SIG-M5 treated with dmso at 0.1 percent for 504 hours (cell line): ENCODE measurements at regions not wholly inside any gene's neighbourhood (a gene's known extent, or its start where the extent isn't known, plus 50 kb on each side); places are given as distances from the start of the nearest gene placed in this dataset.

Experiments used
- DNase-seq: peaks from one replicate; lab custom pipeline; 2025; ENCODE audit not compliant: unreplicated experiment; lab: John Stamatoyannopoulos, UW

- DNase-seq = no peak
Measured at GRCh38 chr1:82634266-82634665, 833.5 kb downstream of the ADGRL2 start.

GRCh38 chr1:82632155-82632554, 831.4 kb downstream of the ADGRL2 start:
- no peak for DNase-seq

- DNase-seq = no peak
Measured at GRCh38 chr1:82628887-82629286, 828.2 kb downstream of the ADGRL2 start.

- DNase-seq = no peak
Measured at GRCh38 chr1:82625537-82625936, 824.8 kb downstream of the ADGRL2 start.

- no peak for DNase-seq
Measured at GRCh38 chr1:82621076-82621475, 820.3 kb downstream of the ADGRL2 start.

- no peak for DNase-seq
Measured at GRCh38 chr1:82614090-82614489, 813.4 kb downstream of the ADGRL2 start.

- DNase-seq = no peak
Measured at GRCh38 chr1:82612986-82613385, 812.3 kb downstream of the ADGRL2 start.

- DNase-seq = no peak
Measured at GRCh38 chr1:82606546-82606945, 805.8 kb downstream of the ADGRL2 start.

GRCh38 chr1:82604524-82604923, 803.8 kb downstream of the ADGRL2 start:
- no peak for DNase-seq

- DNase-seq = no peak
Measured at GRCh38 chr1:82600314-82600713, 799.6 kb downstream of the ADGRL2 start.

- DNase-seq = no peak
Measured at GRCh38 chr1:82598812-82599211, 798.1 kb downstream of the ADGRL2 start.

- no peak for DNase-seq
Measured at GRCh38 chr1:82598337-82598736, 797.6 kb downstream of the ADGRL2 start.

- DNase-seq = no peak
Measured at GRCh38 chr1:82597649-82598048, 796.9 kb downstream of the ADGRL2 start.

- no peak for DNase-seq
Measured at GRCh38 chr1:82597141-82597540, 796.4 kb downstream of the ADGRL2 start.

- DNase-seq = no peak
Measured at GRCh38 chr1:82593561-82593960, 792.8 kb downstream of the ADGRL2 start.

GRCh38 chr1:82589588-82589987, 788.9 kb downstream of the ADGRL2 start:
- DNase-seq = no peak

GRCh38 chr1:82587371-82587770, 786.6 kb downstream of the ADGRL2 start:
- DNase-seq = no peak

- DNase-seq = no peak
Measured at GRCh38 chr1:82586473-82586872, 785.7 kb downstream of the ADGRL2 start.

GRCh38 chr1:82582347-82582746, 781.6 kb downstream of the ADGRL2 start:
- DNase-seq = no peak

- no peak for DNase-seq
Measured at GRCh38 chr1:82578086-82578726, 777.5 kb downstream of the ADGRL2 start.

- no peak for DNase-seq
Measured at GRCh38 chr1:82567348-82567747, 766.6 kb downstream of the ADGRL2 start.

- DNase-seq = no peak
Measured at GRCh38 chr1:82565546-82565945, 764.8 kb downstream of the ADGRL2 start.

- no peak for DNase-seq
Measured at GRCh38 chr1:82565146-82565545, 764.4 kb downstream of the ADGRL2 start.
